ENCODE measurements at regions not wholly inside any gene's neighbourhood (a gene's known extent, or its start where the extent isn't known, plus 50 kb on each side); places are given as distances from the start of the nearest gene placed in this dataset.

DNA sequence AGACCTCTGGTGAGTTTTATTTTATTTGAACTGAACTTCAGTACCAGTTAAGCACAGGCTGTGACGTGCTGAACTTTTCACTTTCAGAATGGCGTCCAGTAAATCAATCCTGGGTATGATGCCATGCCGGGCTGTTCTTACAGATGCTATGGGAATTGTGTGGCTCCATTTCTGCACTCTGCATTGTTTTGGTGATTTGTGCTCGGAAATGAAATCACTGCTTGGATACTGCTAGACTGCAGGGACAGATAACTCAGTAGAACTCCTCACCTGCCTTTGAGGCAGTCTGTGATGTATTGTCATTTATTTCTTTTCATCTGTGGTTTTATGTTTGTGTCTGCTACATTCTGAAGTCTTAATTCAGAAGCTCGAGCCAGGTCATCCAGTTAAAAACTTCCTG, 172.7 kb downstream of the PTPN11 start:
- Mint-ChIP-seq H3K4me1 (peaks cover 15% of the 10 kb centered on the region), H3K27ac (no peak overlapping the region), H3K36me3 (no peaks in the 10 kb centered on the region), H3K9me3 (peaks cover 8% of the 10 kb centered on the region), H3K27me3 (ENCODE audit: low read depth) (peaks cover 99% of the 10 kb centered on the region), H3K4me3 (no peak overlapping the region)
- no peak for DNase-seq (ENCODE audit: low spot score)
- ChIA-PET CTCF (interaction anchor here (0.6 kb wide), 1 partner anchor 183 kb away, joined by 4 read pairs; no protein-coding TSS in a partner anchor), POLR2A (no interaction called here)
- no peak for ATAC-seq
- TF ChIP-seq, protein P1, sequence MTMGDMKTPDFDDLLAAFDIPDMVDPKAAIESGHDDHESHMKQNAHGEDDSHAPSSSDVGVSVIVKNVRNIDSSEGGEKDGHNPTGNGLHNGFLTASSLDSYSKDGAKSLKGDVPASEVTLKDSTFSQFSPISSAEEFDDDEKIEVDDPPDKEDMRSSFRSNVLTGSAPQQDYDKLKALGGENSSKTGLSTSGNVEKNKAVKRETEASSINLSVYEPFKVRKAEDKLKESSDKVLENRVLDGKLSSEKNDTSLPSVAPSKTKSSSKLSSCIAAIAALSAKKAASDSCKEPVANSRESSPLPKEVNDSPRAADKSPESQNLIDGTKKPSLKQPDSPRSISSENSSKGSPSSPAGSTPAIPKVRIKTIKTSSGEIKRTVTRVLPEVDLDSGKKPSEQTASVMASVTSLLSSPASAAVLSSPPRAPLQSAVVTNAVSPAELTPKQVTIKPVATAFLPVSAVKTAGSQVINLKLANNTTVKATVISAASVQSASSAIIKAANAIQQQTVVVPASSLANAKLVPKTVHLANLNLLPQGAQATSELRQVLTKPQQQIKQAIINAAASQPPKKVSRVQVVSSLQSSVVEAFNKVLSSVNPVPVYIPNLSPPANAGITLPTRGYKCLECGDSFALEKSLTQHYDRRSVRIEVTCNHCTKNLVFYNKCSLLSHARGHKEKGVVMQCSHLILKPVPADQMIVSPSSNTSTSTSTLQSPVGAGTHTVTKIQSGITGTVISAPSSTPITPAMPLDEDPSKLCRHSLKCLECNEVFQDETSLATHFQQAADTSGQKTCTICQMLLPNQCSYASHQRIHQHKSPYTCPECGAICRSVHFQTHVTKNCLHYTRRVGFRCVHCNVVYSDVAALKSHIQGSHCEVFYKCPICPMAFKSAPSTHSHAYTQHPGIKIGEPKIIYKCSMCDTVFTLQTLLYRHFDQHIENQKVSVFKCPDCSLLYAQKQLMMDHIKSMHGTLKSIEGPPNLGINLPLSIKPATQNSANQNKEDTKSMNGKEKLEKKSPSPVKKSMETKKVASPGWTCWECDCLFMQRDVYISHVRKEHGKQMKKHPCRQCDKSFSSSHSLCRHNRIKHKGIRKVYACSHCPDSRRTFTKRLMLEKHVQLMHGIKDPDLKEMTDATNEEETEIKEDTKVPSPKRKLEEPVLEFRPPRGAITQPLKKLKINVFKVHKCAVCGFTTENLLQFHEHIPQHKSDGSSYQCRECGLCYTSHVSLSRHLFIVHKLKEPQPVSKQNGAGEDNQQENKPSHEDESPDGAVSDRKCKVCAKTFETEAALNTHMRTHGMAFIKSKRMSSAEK (CRISPR knock-in tag; IDR thresholded peaks at IDR 0.05; ENCODE audit: borderline replicate concordance), result no peak
- TF ChIP-seq ZNF263 (CRISPR knock-in tag; IDR thresholded peaks at IDR 0.05; ENCODE audit: low read depth) (no peak), CREB1 (CRISPR knock-in tag; IDR thresholded peaks at IDR 0.05) (no peak), FOXJ3 (CRISPR knock-in tag; IDR thresholded peaks at IDR 0.05; ENCODE audit: borderline replicate concordance) (no peak), NFYB (CRISPR knock-in tag; conservative IDR thresholded peaks at IDR 0.05; ENCODE audit: low read depth) (no peak), ATF1 (CRISPR knock-in tag; IDR thresholded peaks at IDR 0.05) (no peak), GRHL2 (CRISPR knock-in tag; IDR thresholded peaks at IDR 0.05; ENCODE audit: insufficient replicate concordance, severe bottlenecking) (no peak), ZNF232 (CRISPR knock-in tag; IDR thresholded peaks at IDR 0.05) (no peak), ZNF671 (CRISPR knock-in tag; IDR thresholded peaks at IDR 0.05) (no peak), ZNF317 (CRISPR knock-in tag; IDR thresholded peaks at IDR 0.05; ENCODE audit: borderline replicate concordance, low read depth) (no peak), PRRX2 (CRISPR knock-in tag; IDR thresholded peaks at IDR 0.05) (no peak), HMGA2 (CRISPR knock-in tag; IDR thresholded peaks at IDR 0.05) (no peak), ZNF416 (CRISPR knock-in tag; IDR thresholded peaks at IDR 0.05) (no peak)
- TF ChIP-seq, protein P2, sequence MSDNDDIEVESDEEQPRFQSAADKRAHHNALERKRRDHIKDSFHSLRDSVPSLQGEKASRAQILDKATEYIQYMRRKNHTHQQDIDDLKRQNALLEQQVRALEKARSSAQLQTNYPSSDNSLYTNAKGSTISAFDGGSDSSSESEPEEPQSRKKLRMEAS (CRISPR knock-in tag; IDR thresholded peaks at IDR 0.05), result no peak
- TF ChIP-seq, protein P3, sequence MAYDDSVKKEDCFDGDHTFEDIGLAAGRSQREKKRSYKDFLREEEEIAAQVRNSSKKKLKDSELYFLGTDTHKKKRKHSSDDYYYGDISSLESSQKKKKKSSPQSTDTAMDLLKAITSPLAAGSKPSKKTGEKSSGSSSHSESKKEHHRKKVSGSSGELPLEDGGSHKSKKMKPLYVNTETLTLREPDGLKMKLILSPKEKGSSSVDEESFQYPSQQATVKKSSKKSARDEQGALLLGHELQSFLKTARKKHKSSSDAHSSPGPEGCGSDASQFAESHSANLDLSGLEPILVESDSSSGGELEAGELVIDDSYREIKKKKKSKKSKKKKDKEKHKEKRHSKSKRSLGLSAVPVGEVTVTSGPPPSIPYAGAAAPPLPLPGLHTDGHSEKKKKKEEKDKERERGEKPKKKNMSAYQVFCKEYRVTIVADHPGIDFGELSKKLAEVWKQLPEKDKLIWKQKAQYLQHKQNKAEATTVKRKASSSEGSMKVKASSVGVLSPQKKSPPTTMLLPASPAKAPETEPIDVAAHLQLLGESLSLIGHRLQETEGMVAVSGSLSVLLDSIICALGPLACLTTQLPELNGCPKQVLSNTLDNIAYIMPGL (CRISPR knock-in tag; IDR thresholded peaks at IDR 0.05), result no peak
- TF ChIP-seq, protein P4, sequence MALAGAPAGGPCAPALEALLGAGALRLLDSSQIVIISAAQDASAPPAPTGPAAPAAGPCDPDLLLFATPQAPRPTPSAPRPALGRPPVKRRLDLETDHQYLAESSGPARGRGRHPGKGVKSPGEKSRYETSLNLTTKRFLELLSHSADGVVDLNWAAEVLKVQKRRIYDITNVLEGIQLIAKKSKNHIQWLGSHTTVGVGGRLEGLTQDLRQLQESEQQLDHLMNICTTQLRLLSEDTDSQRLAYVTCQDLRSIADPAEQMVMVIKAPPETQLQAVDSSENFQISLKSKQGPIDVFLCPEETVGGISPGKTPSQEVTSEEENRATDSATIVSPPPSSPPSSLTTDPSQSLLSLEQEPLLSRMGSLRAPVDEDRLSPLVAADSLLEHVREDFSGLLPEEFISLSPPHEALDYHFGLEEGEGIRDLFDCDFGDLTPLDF (CRISPR knock-in tag; IDR thresholded peaks at IDR 0.05), result no peak
- TF ChIP-seq, protein P5, sequence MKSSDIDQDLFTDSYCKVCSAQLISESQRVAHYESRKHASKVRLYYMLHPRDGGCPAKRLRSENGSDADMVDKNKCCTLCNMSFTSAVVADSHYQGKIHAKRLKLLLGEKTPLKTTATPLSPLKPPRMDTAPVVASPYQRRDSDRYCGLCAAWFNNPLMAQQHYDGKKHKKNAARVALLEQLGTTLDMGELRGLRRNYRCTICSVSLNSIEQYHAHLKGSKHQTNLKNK (CRISPR knock-in tag; IDR thresholded peaks at IDR 0.05), result no peak
- TF ChIP-seq, protein P6, sequence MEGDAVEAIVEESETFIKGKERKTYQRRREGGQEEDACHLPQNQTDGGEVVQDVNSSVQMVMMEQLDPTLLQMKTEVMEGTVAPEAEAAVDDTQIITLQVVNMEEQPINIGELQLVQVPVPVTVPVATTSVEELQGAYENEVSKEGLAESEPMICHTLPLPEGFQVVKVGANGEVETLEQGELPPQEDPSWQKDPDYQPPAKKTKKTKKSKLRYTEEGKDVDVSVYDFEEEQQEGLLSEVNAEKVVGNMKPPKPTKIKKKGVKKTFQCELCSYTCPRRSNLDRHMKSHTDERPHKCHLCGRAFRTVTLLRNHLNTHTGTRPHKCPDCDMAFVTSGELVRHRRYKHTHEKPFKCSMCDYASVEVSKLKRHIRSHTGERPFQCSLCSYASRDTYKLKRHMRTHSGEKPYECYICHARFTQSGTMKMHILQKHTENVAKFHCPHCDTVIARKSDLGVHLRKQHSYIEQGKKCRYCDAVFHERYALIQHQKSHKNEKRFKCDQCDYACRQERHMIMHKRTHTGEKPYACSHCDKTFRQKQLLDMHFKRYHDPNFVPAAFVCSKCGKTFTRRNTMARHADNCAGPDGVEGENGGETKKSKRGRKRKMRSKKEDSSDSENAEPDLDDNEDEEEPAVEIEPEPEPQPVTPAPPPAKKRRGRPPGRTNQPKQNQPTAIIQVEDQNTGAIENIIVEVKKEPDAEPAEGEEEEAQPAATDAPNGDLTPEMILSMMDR (IDR thresholded peaks at IDR 0.05), result no peak
